HFFc6 (cell line): ENCODE measurements at regions not wholly inside any gene's neighbourhood (a gene's known extent, or its start where the extent isn't known, plus 50 kb on each side); places are given as distances from the start of the nearest gene placed in this dataset.

Experiments
- DNase-seq: peaks from one replicate; pipeline ENCODE4 v3.0.0-alpha.2; 2018
- H3K27ac Mint-ChIP-seq: 2 replicates; pipeline ENCODE4 v1.8.0; 2020; ENCODE audit warnings: mild to moderate bottlenecking, mixed read lengths
- H3K27me3 Mint-ChIP-seq: 2 replicates; pipeline ENCODE4 v1.8.0; 2021; ENCODE audit warnings: mild to moderate bottlenecking, moderate library complexity, mixed read lengths; ENCODE audit not compliant: insufficient read depth
- H3K36me3 Mint-ChIP-seq: 2 replicates; pipeline ENCODE4 v1.8.0; 2021; ENCODE audit warnings: low read depth, mixed read lengths
- H3K4me1 Mint-ChIP-seq: 2 replicates; pipeline ENCODE4 v1.8.0; 2020; ENCODE audit warnings: low read depth, mixed read lengths
- H3K4me3 Mint-ChIP-seq: 2 replicates; pipeline ENCODE4 v1.8.0; 2020; ENCODE audit warnings: mild to moderate bottlenecking, moderate library complexity, mixed read lengths
- H3K9me3 Mint-ChIP-seq: 2 replicates; pipeline ENCODE4 v1.8.0; 2020; ENCODE audit warnings: mild to moderate bottlenecking, mixed read lengths
- CTCF ChIP-seq: fragments of 200-600 bp; sonication (generic); IDR thresholded peaks from 2 replicates; pipeline ENCODE4 v1.5.0; 2021; ENCODE audit warnings: antibody characterized with exemption, mild to moderate bottlenecking

- TF ChIP-seq CTCF = no peak
- Mint-ChIP-seq H3K4me1 (no peaks in the 10 kb centered on the region), H3K27ac (no peak overlapping the region), H3K9me3 (no peaks in the 10 kb centered on the region), H3K4me3 (no peak overlapping the region), H3K36me3 (no peaks in the 10 kb centered on the region), H3K27me3 (0 out of 2 replicates have a peak, but pooled peaks cover 2% of the 10 kb centered on the region)
- no peak for DNase-seq
Observed at GRCh38 chr12:54711669-54712068, 63.5 kb upstream of the DCD start.

GRCh38 chr12:54708826-54709225 is 60.7 kb upstream of the DCD start:
- Mint-ChIP-seq H3K9me3 (no peaks in the 10 kb centered on the region), H3K27ac (no peak overlapping the region), H3K4me3 (no peak overlapping the region), H3K27me3 (0 out of 2 replicates have a peak, but pooled peaks cover 6% of the 10 kb centered on the region), H3K36me3 (no peaks in the 10 kb centered on the region), H3K4me1 (no peaks in the 10 kb centered on the region)
- no peak for TF ChIP-seq CTCF
- no peak for DNase-seq

- Mint-ChIP-seq H3K4me3 (no peak overlapping the region), H3K27ac (no peak overlapping the region), H3K9me3 (no peaks in the 10 kb centered on the region), H3K36me3 (no peaks in the 10 kb centered on the region), H3K4me1 (no peaks in the 10 kb centered on the region), H3K27me3 (peaks cover 6% of the 10 kb centered on the region; the same call in 1 of the 2 replicates)
- DNase-seq = no peak
- no peak for TF ChIP-seq CTCF
Observed at GRCh38 chr12:54704202-54704601, 56.0 kb upstream of the DCD start.

GRCh38 chr12:54701940-54702592 is 53.9 kb upstream of the DCD start:
- H3K9me3 Mint-ChIP-seq = no peaks in the 10 kb centered on the region
- TF ChIP-seq CTCF = peak; percentile 80
- H3K27me3 Mint-ChIP-seq = peaks cover 11% of the 10 kb centered on the region; the same call in 1 of the 2 replicates
- H3K36me3 Mint-ChIP-seq = no peaks in the 10 kb centered on the region
- H3K4me3 Mint-ChIP-seq = no peak overlapping the region
- H3K27ac Mint-ChIP-seq = no peak overlapping the region
- H3K4me1 Mint-ChIP-seq = no peaks in the 10 kb centered on the region
- peak; percentile 36 for DNase-seq

GRCh38 chr12:54700849-54701248 is 52.7 kb upstream of the DCD start:
- no peak overlapping the region for H3K27ac Mint-ChIP-seq
- no peak for TF ChIP-seq CTCF
- H3K9me3 Mint-ChIP-seq = no peaks in the 10 kb centered on the region
- DNase-seq = no peak
- peaks cover 8% of the 10 kb centered on the region; the same call in 1 of the 2 replicates for H3K27me3 Mint-ChIP-seq
- no peak overlapping the region for H3K4me3 Mint-ChIP-seq
- H3K4me1 Mint-ChIP-seq = no peaks in the 10 kb centered on the region
- no peaks in the 10 kb centered on the region for H3K36me3 Mint-ChIP-seq
